HL-60 (cell line): ENCODE measurements at regions not wholly inside any gene's neighbourhood (a gene's known extent, or its start where the extent isn't known, plus 50 kb on each side); places are given as distances from the start of the nearest gene placed in this dataset.
"Not testable (repeated sequence)": the region's sequence is repeated elsewhere in the genome, so short reads cannot be mapped to it uniquely, and the experiment has no call there.

ENCODE experiments used
- GABPA ChIP-seq: IDR thresholded peaks from 2 replicates; pipeline ENCODE4 v1.6.1; 2012; ENCODE audit warnings: low read depth
- SPI1 ChIP-seq: IDR thresholded peaks from 2 replicates; pipeline ENCODE4 v1.6.1; 2012; ENCODE audit warnings: low read depth, mild to moderate bottlenecking, borderline replicate concordance
- TF ChIP-seq, protein P1 (sequence below): IDR thresholded peaks from one replicate; pipeline ENCODE4 v1.5.1; 2011; ENCODE audit warnings: low read length, control low read depth, inconsistent platforms; ENCODE audit not compliant: insufficient read depth

DNA sequence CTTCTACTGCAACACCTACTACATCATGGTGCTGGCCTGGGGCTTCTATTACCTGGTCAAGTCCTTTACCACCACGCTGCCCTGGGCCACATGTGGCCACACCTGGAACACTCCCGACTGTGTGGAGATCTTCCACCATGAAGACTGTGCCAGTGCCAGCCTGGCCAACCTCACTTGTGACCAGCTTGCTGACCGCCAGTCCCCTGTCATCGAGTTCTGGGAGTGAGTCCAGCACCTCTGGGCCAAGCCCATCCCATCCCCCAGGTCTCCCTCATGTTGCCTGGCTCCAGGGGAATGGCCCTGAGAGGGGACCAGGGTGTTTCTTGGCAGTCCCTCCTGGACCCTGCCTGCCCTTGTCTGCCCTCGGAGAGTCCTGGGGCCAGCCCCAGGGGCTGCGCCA is 519.4 kb downstream of the TP53TG3F start:
- TF ChIP-seq, protein P1, sequence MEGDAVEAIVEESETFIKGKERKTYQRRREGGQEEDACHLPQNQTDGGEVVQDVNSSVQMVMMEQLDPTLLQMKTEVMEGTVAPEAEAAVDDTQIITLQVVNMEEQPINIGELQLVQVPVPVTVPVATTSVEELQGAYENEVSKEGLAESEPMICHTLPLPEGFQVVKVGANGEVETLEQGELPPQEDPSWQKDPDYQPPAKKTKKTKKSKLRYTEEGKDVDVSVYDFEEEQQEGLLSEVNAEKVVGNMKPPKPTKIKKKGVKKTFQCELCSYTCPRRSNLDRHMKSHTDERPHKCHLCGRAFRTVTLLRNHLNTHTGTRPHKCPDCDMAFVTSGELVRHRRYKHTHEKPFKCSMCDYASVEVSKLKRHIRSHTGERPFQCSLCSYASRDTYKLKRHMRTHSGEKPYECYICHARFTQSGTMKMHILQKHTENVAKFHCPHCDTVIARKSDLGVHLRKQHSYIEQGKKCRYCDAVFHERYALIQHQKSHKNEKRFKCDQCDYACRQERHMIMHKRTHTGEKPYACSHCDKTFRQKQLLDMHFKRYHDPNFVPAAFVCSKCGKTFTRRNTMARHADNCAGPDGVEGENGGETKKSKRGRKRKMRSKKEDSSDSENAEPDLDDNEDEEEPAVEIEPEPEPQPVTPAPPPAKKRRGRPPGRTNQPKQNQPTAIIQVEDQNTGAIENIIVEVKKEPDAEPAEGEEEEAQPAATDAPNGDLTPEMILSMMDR = not testable (repeated sequence)
- TF ChIP-seq GABPA, SPI1: not testable (repeated sequence)
